Activated naive CD8-positive, alpha-beta T cell treated with anti-CD3 and anti-CD28 coated beads, Interleukin-2, amount 50 U/mL, for 24 hours (primary cell): ENCODE measurements at regions not wholly inside any gene's neighbourhood (a gene's known extent, or its start where the extent isn't known, plus 50 kb on each side); places are given as distances from the start of the nearest gene placed in this dataset.
"Not testable (repeated sequence)": the region's sequence is repeated elsewhere in the genome, so short reads cannot be mapped to it uniquely, and the experiment has no call there.

Source experiments
- ATAC-seq: fragments of 150-1000 bp; cut with Tn5 transposase; one replicate; pipeline ENCODE4 v1.10.0; 2021
- DNase-seq: peaks from one replicate; pipeline ENCODE4 v3.0.0; 2021
- H3K27ac Mint-ChIP-seq: one replicate; pipeline ENCODE4 v1.8.0; 2021; ENCODE audit warnings: mild to moderate bottlenecking, mixed read lengths
- H3K27me3 Mint-ChIP-seq: one replicate; pipeline ENCODE4 v1.8.0; 2021; ENCODE audit warnings: mixed read lengths
- H3K36me3 Mint-ChIP-seq: one replicate; pipeline ENCODE4 v1.8.0; 2021; ENCODE audit warnings: low read depth, mixed read lengths
- H3K4me1 Mint-ChIP-seq: one replicate; pipeline ENCODE4 v1.8.0; 2021; ENCODE audit warnings: mixed read lengths
- H3K4me3 Mint-ChIP-seq: one replicate; pipeline ENCODE4 v1.8.0; 2021; ENCODE audit warnings: mild to moderate bottlenecking, moderate library complexity, mixed read lengths
- H3K9me3 Mint-ChIP-seq: one replicate; pipeline ENCODE4 v1.8.0; 2021; ENCODE audit warnings: mixed read lengths

- ATAC-seq, H3K27ac Mint-ChIP-seq, H3K36me3 Mint-ChIP-seq, H3K9me3 Mint-ChIP-seq, H3K27me3 Mint-ChIP-seq, H3K4me3 Mint-ChIP-seq, H3K4me1 Mint-ChIP-seq, DNase-seq: not testable (repeated sequence)
Measured at GRCh38 chr6:137583519-137583918, 89.3 kb upstream of the OLIG3 start.

GRCh38 chr6:137588472-137588871 is 94.3 kb upstream of the OLIG3 start:
- peaks cover 9% of the 10 kb centered on the region for H3K4me1 Mint-ChIP-seq
- H3K4me3 Mint-ChIP-seq: no peak overlapping the region
- DNase-seq (no peak), ATAC-seq (no peak)
- H3K27me3 Mint-ChIP-seq: peaks cover 3% of the 10 kb centered on the region
- H3K27ac Mint-ChIP-seq: no peak overlapping the region
- peaks cover 8% of the 10 kb centered on the region for H3K36me3 Mint-ChIP-seq
- peaks cover 19% of the 10 kb centered on the region for H3K9me3 Mint-ChIP-seq

- no peak overlapping the region for H3K4me3 Mint-ChIP-seq
- peaks cover 3% of the 10 kb centered on the region for H3K27me3 Mint-ChIP-seq
- peaks cover 9% of the 10 kb centered on the region for H3K36me3 Mint-ChIP-seq
- peaks cover 9% of the 10 kb centered on the region for H3K4me1 Mint-ChIP-seq
- ATAC-seq: peak; percentile 100
- H3K27ac Mint-ChIP-seq: peak overlapping the region; percentile 27
- peak; percentile 11 for DNase-seq
- H3K9me3 Mint-ChIP-seq: peaks cover 22% of the 10 kb centered on the region
Measured at GRCh38 chr6:137589067-137589848, 95.1 kb upstream of the OLIG3 start.

GRCh38 chr6:137590684-137591083 is 96.5 kb upstream of the OLIG3 start:
- no peak overlapping the region for H3K4me3 Mint-ChIP-seq
- ATAC-seq (no peak), DNase-seq (no peak)
- H3K4me1 Mint-ChIP-seq: peaks cover 9% of the 10 kb centered on the region
- no peak overlapping the region for H3K27ac Mint-ChIP-seq
- H3K36me3 Mint-ChIP-seq: peaks cover 11% of the 10 kb centered on the region
- H3K27me3 Mint-ChIP-seq: peaks cover 5% of the 10 kb centered on the region
- peaks cover 36% of the 10 kb centered on the region for H3K9me3 Mint-ChIP-seq

- Mint-ChIP-seq H3K27ac (no peak overlapping the region), H3K4me3 (no peak overlapping the region), H3K27me3 (peaks cover 11% of the 10 kb centered on the region), H3K9me3 (peaks cover 6% of the 10 kb centered on the region), H3K36me3 (no peaks in the 10 kb centered on the region), H3K4me1 (no peaks in the 10 kb centered on the region)
- ATAC-seq (no peak), DNase-seq (no peak)
Measured at GRCh38 chr6:137601471-137601870, 107.3 kb upstream of the OLIG3 start.

GRCh38 chr6:137602313-137603197 is 108.4 kb upstream of the OLIG3 start:
- DNase-seq (no peak), ATAC-seq (no peak)
- Mint-ChIP-seq H3K4me3 (no peak overlapping the region), H3K9me3 (peaks cover under 1% of the 10 kb centered on the region), H3K27me3 (peaks cover 15% of the 10 kb centered on the region), H3K27ac (no peak overlapping the region), H3K36me3 (no peaks in the 10 kb centered on the region), H3K4me1 (no peaks in the 10 kb centered on the region)

GRCh38 chr6:137610702-137611101 is 116.5 kb upstream of the OLIG3 start:
- ATAC-seq (no peak), DNase-seq (no peak)
- Mint-ChIP-seq H3K9me3 (no peaks in the 10 kb centered on the region), H3K36me3 (no peaks in the 10 kb centered on the region), H3K27ac (no peak overlapping the region), H3K27me3 (peaks cover 10% of the 10 kb centered on the region), H3K4me1 (no peaks in the 10 kb centered on the region), H3K4me3 (no peak overlapping the region)

GRCh38 chr6:137623293-137623692 is 129.1 kb upstream of the OLIG3 start:
- H3K9me3 Mint-ChIP-seq: no peaks in the 10 kb centered on the region

GRCh38 chr6:137625100-137625661 is 131.0 kb upstream of the OLIG3 start:
- Mint-ChIP-seq H3K36me3 (no peaks in the 10 kb centered on the region), H3K9me3 (no peaks in the 10 kb centered on the region), H3K27me3 (peaks cover 19% of the 10 kb centered on the region), H3K27ac (no peak overlapping the region), H3K4me3 (no peak overlapping the region), H3K4me1 (no peaks in the 10 kb centered on the region)
- ATAC-seq: no peak
- DNase-seq: no peak

More at GRCh38 chr6:137623293-137623692, 129.1 kb upstream of the OLIG3 start:
- no peak overlapping the region for H3K27ac Mint-ChIP-seq
- peaks cover 19% of the 10 kb centered on the region for H3K27me3 Mint-ChIP-seq
- H3K4me1 Mint-ChIP-seq: no peaks in the 10 kb centered on the region
- DNase-seq: no peak
- H3K36me3 Mint-ChIP-seq: no peaks in the 10 kb centered on the region
- H3K4me3 Mint-ChIP-seq: no peak overlapping the region
- ATAC-seq: no peak

- H3K4me1 Mint-ChIP-seq: no peaks in the 10 kb centered on the region
- no peaks in the 10 kb centered on the region for H3K36me3 Mint-ChIP-seq
- no peak overlapping the region for H3K27ac Mint-ChIP-seq
- H3K9me3 Mint-ChIP-seq: no peaks in the 10 kb centered on the region
- ATAC-seq (no peak), DNase-seq (no peak)
- H3K4me3 Mint-ChIP-seq: no peak overlapping the region
- peaks cover 17% of the 10 kb centered on the region for H3K27me3 Mint-ChIP-seq
Measured at GRCh38 chr6:137625808-137626207, 131.6 kb upstream of the OLIG3 start.

GRCh38 chr6:137630666-137631065 is 136.5 kb upstream of the OLIG3 start:
- no peak overlapping the region for H3K4me3 Mint-ChIP-seq
- H3K36me3 Mint-ChIP-seq: no peaks in the 10 kb centered on the region
- H3K4me1 Mint-ChIP-seq: no peaks in the 10 kb centered on the region
- no peaks in the 10 kb centered on the region for H3K9me3 Mint-ChIP-seq
- peaks cover 5% of the 10 kb centered on the region for H3K27me3 Mint-ChIP-seq
- ATAC-seq (no peak), DNase-seq (no peak)
- no peak overlapping the region for H3K27ac Mint-ChIP-seq

- H3K27me3 Mint-ChIP-seq: no peaks in the 10 kb centered on the region
- H3K27ac Mint-ChIP-seq: no peak overlapping the region
- DNase-seq: no peak
- no peak for ATAC-seq
- H3K4me1 Mint-ChIP-seq: no peaks in the 10 kb centered on the region
- H3K4me3 Mint-ChIP-seq: no peak overlapping the region
- no peaks in the 10 kb centered on the region for H3K9me3 Mint-ChIP-seq
- H3K36me3 Mint-ChIP-seq: no peaks in the 10 kb centered on the region
Measured at GRCh38 chr6:137631323-137631722, 137.1 kb upstream of the OLIG3 start.

- not testable (repeated sequence) for ATAC-seq, H3K36me3 Mint-ChIP-seq, H3K4me3 Mint-ChIP-seq, H3K27ac Mint-ChIP-seq, H3K9me3 Mint-ChIP-seq, H3K27me3 Mint-ChIP-seq, H3K4me1 Mint-ChIP-seq, DNase-seq
Measured at GRCh38 chr6:137634177-137634576, 140.0 kb upstream of the OLIG3 start.

GRCh38 chr6:137637121-137637520 is 142.9 kb upstream of the OLIG3 start:
- no peaks in the 10 kb centered on the region for H3K4me1 Mint-ChIP-seq
- no peak for DNase-seq
- no peaks in the 10 kb centered on the region for H3K36me3 Mint-ChIP-seq
- no peaks in the 10 kb centered on the region for H3K27me3 Mint-ChIP-seq
- H3K27ac Mint-ChIP-seq: no peak overlapping the region
- H3K9me3 Mint-ChIP-seq: no peaks in the 10 kb centered on the region
- no peak for ATAC-seq
- H3K4me3 Mint-ChIP-seq: no peak overlapping the region
